ENCODE measurements at regions not wholly inside any gene's neighbourhood (a gene's known extent, or its start where the extent isn't known, plus 50 kb on each side); places are given as distances from the start of the nearest gene placed in this dataset.

- TF ChIP-seq SNAI2 (CRISPR knock-in tag; IDR thresholded peaks at IDR 0.05) (no peak), ESRRG (CRISPR knock-in tag; IDR thresholded peaks at IDR 0.05) (no peak), ZFP30 (CRISPR knock-in tag; IDR thresholded peaks at IDR 0.05) (no peak), POU6F1 (CRISPR knock-in tag; IDR thresholded peaks at IDR 0.05; ENCODE audit: borderline replicate concordance, low read depth) (no peak), TOX (CRISPR knock-in tag; IDR thresholded peaks at IDR 0.05; ENCODE audit: borderline replicate concordance) (no peak), ZNF565 (CRISPR knock-in tag; conservative IDR thresholded peaks at IDR 0.05; ENCODE audit: low read depth) (no peak), BACH2 (CRISPR knock-in tag; IDR thresholded peaks at IDR 0.05; ENCODE audit: borderline replicate concordance) (no peak), ISL1 (CRISPR knock-in tag; IDR thresholded peaks at IDR 0.05) (peak; percentile 59), CREB5 (CRISPR knock-in tag; IDR thresholded peaks at IDR 0.05; ENCODE audit: low read depth) (no peak), TCF4 (CRISPR knock-in tag; IDR thresholded peaks at IDR 0.05; ENCODE audit: borderline replicate concordance) (no peak), ZNF8 (CRISPR knock-in tag; IDR thresholded peaks at IDR 0.05) (no peak)
- TF ChIP-seq, protein P1, sequence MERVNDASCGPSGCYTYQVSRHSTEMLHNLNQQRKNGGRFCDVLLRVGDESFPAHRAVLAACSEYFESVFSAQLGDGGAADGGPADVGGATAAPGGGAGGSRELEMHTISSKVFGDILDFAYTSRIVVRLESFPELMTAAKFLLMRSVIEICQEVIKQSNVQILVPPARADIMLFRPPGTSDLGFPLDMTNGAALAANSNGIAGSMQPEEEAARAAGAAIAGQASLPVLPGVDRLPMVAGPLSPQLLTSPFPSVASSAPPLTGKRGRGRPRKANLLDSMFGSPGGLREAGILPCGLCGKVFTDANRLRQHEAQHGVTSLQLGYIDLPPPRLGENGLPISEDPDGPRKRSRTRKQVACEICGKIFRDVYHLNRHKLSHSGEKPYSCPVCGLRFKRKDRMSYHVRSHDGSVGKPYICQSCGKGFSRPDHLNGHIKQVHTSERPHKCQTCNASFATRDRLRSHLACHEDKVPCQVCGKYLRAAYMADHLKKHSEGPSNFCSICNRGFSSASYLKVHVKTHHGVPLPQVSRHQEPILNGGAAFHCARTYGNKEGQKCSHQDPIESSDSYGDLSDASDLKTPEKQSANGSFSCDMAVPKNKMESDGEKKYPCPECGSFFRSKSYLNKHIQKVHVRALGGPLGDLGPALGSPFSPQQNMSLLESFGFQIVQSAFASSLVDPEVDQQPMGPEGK (CRISPR knock-in tag; IDR thresholded peaks at IDR 0.05; ENCODE audit: borderline replicate concordance) = no peak
Measured at GRCh38 chr5:164345173-164345849, 839.9 kb downstream of the MAT2B start.

Measured in SK-N-SH treated with all-trans-retinoic acid at 6 μM for 48 hours (cell line).